GM21786 (cell line): ENCODE measurements at regions not wholly inside any gene's neighbourhood (a gene's known extent, or its start where the extent isn't known, plus 50 kb on each side); places are given as distances from the start of the nearest gene placed in this dataset.

ENCODE experiments used
- ATAC-seq: cut with Tn5 transposase; IDR thresholded peaks from one replicate; pipeline ENCODE4 v1.9.1; 2021; ENCODE audit not compliant: unreplicated experiment

DNA sequence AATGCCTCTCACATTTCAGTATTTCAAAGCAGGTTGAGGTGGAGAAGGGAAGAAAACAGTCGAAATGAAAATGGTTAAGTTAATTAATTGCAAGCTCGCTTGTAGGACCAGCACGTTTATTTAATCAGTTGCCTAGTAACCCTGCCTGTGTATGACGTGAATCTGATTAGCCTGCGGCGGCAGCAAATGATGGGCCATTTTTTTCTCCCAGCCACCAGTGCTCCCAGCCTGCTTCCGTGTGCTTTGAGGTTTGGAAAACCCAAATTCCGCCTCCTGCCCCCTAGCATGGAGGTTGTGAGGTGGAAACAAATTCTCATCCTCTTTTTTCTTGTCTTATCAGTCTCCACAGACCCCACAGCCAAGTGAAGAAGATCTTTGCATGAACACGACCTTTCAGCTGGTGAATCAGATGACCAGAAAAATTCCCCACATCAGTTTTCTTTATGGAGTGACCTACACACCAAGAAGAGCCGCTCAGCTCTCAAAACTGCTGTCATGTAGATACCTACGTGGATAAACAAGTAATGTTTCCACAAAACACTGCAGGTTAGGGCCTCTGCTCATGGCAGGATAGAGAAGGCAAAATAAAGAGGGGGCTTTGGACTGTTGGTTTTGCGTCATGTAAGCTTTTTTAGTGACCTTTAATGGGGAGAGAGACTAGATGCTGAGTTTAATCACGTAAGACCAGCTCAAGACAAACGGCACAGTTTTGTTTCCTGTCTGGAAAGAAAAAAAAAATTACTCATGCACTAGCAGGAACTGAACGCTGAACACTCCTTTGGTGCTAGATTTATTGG lies 572.9 kb upstream of the NOX3 start:
- no peak for ATAC-seq

DNA sequence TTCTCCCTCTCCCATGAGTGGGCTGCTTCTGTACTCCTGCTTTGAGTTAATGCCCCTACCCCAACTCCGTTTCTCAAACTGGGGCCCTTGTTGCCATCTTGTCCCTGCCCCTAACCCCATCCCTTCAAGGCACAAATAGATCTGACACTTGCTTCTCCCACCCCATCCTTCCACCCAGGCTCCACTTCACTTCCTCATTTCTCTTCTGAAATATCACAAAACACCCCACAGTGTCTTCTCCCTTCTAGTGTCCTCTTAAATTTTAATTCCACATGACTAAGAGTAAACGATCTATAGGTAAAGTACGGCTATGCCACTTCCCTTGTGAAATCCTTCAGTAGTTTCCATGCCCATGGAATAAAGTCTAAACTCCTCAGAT lies 571.6 kb upstream of the NOX3 start:
- ATAC-seq = no peak

- no peak for ATAC-seq
These were observed 571.0 kb upstream of the NOX3 start for GRCh38 chr6:156026486-156027247.

DNA sequence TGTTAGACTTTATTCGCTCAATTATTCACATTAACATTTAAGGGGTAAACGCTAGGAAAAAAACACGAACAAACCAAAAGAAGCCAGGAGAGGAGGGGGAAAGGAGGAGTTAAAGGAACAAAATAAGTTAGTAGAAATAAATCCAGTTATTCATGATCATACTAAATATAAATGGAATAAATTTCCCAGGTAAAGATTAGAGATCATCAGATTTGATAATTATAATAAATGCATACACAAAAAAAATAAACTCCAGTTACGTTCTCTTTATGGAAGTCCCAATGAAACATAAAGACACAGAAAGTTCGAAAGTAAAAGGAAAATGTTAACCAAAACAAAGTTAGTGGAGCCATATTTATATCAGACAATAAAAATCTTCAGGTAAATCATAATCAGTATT lies 568.7 kb upstream of the NOX3 start:
- ATAC-seq = no peak

DNA sequence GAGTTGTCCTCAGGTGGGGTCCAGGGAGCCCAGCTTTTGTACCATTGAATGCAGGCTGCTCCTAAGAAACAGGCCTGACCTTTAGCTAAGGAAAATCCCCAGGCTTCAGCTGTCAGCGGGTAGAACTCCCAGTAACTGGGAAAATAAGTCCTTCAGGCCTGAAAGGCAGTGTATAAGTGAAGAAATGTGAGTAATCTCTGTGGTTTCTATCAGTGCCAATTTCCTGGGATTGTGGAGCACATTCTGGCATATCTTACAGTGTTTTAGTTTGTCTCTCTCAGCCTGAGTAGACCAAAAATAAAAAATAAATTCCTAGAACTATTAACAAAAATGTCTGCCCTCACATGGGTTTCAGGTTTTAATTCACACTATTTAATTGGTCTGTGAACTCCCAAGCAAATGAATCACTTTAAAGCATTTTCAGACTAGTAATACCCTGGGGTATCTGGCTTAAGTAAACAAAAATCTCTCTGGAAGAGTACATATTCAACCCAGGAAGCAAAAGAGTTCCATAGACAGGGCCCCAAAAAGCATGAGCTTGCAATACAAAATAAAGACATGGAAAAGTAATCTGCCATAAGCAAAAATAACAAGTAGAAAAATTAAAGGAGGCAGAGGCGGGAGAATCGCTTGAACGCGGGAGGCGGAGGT lies 566.2 kb upstream of the NOX3 start:
- no peak for ATAC-seq

DNA sequence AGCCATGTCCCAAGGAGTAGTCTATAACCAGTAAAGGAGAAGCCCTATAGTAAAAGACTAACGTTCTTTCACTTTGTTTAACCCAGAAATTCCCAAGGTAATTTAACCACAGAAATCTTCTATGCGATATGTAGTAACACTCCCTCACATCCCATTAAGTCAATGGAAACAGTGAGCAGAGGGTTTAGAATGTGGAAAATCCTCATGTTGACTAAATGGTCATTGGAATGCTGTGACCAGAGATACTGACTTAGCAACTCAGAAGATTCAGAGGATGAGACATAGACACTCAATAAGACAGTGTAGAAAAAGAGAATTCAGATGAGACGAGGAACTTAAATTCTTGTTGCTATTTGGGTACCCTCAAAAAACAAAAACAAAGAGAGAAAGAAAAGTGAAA lies 562.2 kb upstream of the NOX3 start:
- ATAC-seq = no peak

DNA sequence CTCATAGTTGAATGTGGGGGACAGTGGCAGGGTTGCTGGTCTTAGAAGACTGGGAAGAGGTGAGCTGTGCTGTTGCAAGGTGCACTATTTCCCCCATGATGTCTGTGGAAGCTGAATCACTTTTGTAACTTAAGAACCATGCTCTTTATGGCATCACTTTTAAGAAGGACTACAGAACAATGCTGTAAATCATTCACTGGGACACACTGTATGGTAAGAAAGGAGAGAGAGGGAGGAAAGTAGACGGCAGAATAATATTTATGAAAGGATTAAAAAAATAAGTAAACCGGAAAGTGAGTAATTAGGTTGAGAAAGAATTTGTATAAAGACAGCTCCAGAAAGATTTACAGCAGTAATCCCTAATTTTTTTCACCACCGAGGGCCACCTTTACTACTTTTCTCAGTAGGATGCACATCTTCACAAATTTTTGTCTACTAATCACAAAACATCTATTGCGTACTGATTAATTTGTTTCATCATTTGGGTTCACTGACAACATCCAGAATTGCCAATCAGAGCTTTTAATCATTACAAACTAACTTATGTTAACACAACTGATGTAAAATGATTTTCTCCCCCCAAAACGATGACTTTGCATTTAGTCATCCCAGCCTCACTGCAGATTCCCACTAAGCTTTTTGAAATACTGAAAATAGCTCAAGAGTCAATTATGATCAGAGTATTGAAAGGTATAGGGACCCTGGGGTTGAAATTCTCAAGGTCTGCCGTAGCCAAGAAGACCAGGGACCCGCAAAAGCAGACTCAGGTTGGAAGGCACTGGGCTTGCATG lies 560.7 kb upstream of the NOX3 start:
- ATAC-seq = no peak

DNA sequence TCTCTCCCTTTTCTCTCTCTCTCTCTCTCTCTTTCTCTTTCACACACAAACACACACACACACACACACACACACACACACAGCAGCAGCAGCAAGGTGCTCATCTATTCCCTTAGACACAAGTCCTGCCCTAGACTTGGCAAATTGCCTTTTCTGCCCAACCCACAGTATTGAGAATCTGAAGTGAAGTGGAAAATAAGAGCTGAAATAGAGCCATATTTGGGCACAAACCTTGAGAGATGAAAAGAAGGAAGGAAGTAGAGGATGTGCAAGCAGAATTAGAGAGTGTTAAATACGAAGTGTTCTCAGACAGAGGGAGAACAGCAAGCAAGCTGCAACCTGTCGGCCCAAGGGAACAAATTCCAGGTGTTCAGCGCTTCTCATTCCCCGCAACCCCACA lies 557.5 kb upstream of the NOX3 start:
- no peak for ATAC-seq

DNA sequence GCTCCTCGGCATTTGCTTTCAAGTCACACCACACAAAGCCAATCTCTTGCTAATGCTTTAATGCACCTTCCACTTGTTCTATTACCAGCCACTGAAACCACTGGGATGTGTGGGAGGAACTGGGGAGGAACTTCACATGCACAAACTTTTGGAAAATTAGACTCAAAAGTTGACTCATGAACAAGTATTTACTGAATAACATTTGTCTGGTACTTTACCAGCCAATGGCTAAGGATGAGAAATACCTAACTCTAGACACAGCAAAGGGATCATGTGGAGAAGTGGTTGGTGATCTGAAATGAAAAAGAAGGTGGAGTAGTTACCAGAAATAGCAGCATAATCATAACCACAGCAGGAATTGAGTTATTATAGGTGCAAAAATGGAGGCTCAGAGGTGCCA lies 554.0 kb upstream of the NOX3 start:
- ATAC-seq = no peak

GRCh38 chr6:156004796-156005195 lies 549.2 kb upstream of the NOX3 start:
- no peak for ATAC-seq

- ATAC-seq = no peak
These were observed 540.5 kb upstream of the NOX3 start for GRCh38 chr6:155996151-155996550.

DNA sequence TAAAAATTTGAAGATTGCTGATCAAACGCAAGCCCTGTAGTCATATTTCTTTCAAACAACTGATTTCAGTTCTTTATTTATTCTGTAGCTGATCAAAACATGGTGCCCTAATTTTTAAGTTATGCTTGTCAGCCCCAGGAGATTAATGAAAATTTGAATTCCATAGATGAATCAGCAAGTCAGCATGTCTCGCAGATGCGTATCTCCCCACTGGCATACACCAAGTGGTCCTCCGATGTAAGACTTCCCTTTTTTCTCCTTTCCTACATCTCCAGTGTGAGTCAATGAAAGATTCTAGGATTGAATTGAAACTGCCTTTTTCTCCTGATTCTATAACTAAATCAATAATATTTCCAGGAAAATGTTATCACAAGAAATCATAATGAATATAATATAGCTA lies 539.6 kb upstream of the NOX3 start:
- ATAC-seq = no peak

- ATAC-seq = no peak
These were observed 538.4 kb upstream of the NOX3 start for GRCh38 chr6:155994086-155994485.

DNA sequence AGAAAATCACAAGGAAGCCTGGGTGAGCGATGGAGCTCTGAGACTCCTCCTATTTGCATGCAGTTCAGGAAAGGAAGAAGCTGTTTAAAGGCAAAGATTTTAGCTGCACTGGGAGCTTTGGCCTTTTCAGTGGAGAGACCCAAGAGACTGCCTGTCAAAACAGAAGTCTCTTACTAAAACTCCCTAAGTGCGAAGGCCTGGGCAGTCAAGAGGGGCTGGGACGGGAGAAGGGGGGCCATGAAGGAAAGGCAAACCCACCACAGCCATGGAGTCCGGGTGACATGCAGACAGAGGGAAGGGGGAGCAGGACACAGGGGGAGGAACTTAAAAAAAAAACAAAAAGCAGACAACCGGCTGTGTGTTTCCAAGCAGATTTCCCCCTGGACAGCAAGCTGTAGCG lies 537.6 kb upstream of the NOX3 start:
- ATAC-seq = no peak

- no peak for ATAC-seq
These were observed 530.1 kb upstream of the NOX3 start for GRCh38 chr6:155985660-155986138.

- no peak for ATAC-seq
These were observed 525.1 kb upstream of the NOX3 start for GRCh38 chr6:155980768-155981079.

DNA sequence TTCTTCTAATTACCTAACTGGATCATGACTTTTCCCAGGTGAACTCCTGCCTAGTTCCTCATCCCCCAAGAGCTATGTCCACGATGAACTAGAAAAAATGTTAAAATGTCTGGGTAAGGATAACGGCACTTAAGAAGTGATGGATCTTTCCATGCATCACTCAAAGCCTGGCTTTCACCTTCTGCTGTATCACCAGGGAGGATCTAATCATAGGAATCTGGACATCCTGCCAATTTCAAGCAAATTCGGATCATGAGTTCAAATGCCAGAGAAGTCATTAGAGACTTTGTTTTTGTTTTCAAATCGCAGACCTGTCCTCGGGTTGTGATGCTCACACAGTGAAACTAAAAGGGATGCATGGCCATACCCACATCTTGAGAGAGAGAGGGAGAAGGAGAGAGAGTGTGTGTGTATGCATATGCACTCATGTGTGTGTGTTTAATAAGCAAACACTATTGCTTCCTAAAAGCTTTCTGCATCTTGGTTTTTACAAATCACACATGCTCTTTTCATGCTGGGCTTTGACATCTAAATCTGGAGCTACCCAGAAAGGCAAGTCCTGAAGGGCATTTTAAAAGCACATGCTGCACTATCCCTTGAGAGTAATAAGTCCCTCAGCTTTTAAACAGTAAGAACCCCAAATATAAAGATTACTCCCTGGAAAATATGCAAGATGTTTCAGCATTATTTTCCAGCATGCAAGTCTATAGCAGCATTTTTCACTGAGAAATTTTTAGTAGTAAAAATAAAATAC lies 524.6 kb upstream of the NOX3 start:
- ATAC-seq = no peak

- ATAC-seq = no peak
These were observed 519.9 kb upstream of the NOX3 start for GRCh38 chr6:155975506-155975905.

DNA sequence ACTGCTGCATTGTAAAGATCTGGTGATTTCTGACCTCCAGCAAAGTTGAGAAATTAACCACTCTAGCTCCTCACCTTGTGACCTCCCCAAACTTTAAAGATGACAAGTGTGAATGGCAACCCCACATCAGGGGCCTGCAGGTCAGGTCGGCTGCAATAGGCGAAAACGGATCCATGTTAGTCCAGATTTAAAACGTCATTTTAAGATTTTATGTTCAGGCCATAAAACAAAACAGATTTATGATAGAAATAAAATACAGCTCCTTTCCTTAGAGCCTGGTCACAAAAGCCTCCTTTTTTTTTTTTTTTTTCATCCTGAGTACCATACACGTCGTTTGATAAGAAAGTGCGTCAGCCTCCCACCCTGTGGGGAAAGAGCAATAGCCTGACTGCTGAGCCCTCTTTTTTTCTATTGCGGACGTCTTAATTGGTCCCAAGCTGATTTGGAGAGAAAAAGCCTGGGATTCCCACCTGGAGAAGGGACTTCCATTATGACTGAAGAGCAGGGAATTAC lies 519.2 kb upstream of the NOX3 start:
- ATAC-seq = no peak

DNA sequence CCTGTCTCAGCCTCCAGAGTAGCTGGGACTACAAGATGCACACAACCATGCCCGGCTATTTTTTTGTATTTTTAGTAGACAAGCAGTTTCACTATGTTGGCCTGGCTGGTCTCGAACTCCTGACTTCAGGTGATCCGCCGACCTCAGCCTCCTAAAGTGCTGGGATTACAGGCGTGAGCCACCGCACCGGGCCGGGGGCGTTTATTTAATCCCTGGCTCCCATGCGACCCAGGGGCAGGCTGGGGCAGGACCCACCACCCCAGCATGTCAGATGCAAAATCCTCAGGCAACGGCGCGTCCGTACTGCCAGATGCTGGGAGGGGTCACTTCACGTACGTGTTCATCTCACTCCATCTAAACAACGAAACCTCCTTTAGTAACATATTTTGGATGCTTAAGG lies 518.7 kb upstream of the NOX3 start:
- ATAC-seq = no peak
